H9 (cell line): ENCODE measurements at regions not wholly inside any gene's neighbourhood (a gene's known extent, or its start where the extent isn't known, plus 50 kb on each side); places are given as distances from the start of the nearest gene placed in this dataset.
A peak's percentile ranks its signal among the peaks of the same experiment; 100 is the strongest.

Experiments used
- DNase-seq: peaks from one replicate; pipeline ENCODE4 v3.0.0-alpha.2; 2017
- H2AFZ ChIP-seq: one replicate; pipeline ENCODE4 v1.6.1; 2013; ENCODE audit warnings: mild to moderate bottlenecking, low read length, control low read depth, moderate library complexity
- H2AK5ac ChIP-seq: 2 replicates; pipeline ENCODE4 v1.6.1; 2013; ENCODE audit warnings: low read length, control low read depth, mixed read lengths; ENCODE audit not compliant: insufficient read length
- H2BK120ac ChIP-seq: one replicate; pipeline ENCODE4 v1.6.1; 2013; ENCODE audit warnings: low read depth, mild to moderate bottlenecking, low read length, control low read depth, inconsistent platforms; ENCODE audit not compliant: poor library complexity, severe bottlenecking
- H2BK12ac ChIP-seq: 2 replicates; pipeline ENCODE4 v1.6.1; 2013; ENCODE audit warnings: low read length, control low read depth, mixed read lengths, low read depth; ENCODE audit not compliant: insufficient read length
- H2BK15ac ChIP-seq: 2 replicates; pipeline ENCODE4 v1.6.1; 2013; ENCODE audit warnings: low read depth, low read length, control low read depth
- H2BK20ac ChIP-seq: one replicate; pipeline ENCODE4 v1.6.1; 2013; ENCODE audit warnings: low read depth, mild to moderate bottlenecking, low read length, control low read depth, inconsistent platforms; ENCODE audit not compliant: poor library complexity, severe bottlenecking
- H2BK5ac ChIP-seq: 2 replicates; pipeline ENCODE4 v1.6.1; 2013; ENCODE audit warnings: low read length, control low read depth, mixed read lengths; ENCODE audit not compliant: insufficient read length
- H3K14ac ChIP-seq: 2 replicates; pipeline ENCODE4 v1.6.1; 2013; ENCODE audit warnings: low read length, control low read depth; ENCODE audit not compliant: insufficient read depth
- H3K18ac ChIP-seq: 2 replicates; pipeline ENCODE4 v1.6.1; 2013; ENCODE audit warnings: low read depth, mild to moderate bottlenecking, mixed read lengths, low read length, control low read depth; ENCODE audit not compliant: insufficient read length
- H3K23ac ChIP-seq: 2 replicates; pipeline ENCODE4 v1.6.1; 2013; ENCODE audit warnings: low read length, control low read depth, mixed read lengths, low read depth; ENCODE audit not compliant: insufficient read length
- H3K23me2 ChIP-seq: 2 replicates; pipeline ENCODE4 v1.6.1; 2013; ENCODE audit warnings: low read depth, mild to moderate bottlenecking, mixed read lengths, low read length, control low read depth; ENCODE audit not compliant: insufficient read length, poor library complexity, severe bottlenecking
- H3K27ac ChIP-seq: 2 replicates; pipeline ENCODE4 v1.5.1; 2013; ENCODE audit warnings: low read length, control low read depth, mixed read lengths, low read depth; ENCODE audit not compliant: insufficient read length
- H3K27me3 ChIP-seq: 2 replicates; pipeline ENCODE4 v1.6.1; 2013; ENCODE audit warnings: low read length, control low read depth, inconsistent platforms; ENCODE audit not compliant: insufficient read depth
- H3K4ac ChIP-seq: 2 replicates; pipeline ENCODE4 v1.6.1; 2013; ENCODE audit warnings: low read depth, mild to moderate bottlenecking, control low read depth, inconsistent platforms, low read length, moderate library complexity
- H3K4me1 ChIP-seq: 2 replicates; pipeline ENCODE4 v1.6.1; 2013; ENCODE audit warnings: low read length, control low read depth, inconsistent platforms; ENCODE audit not compliant: insufficient read depth
- H3K4me2 ChIP-seq: 2 replicates; pipeline ENCODE4 v1.6.1; 2013; ENCODE audit warnings: low read length, control low read depth, mixed read lengths; ENCODE audit not compliant: insufficient read length, insufficient read depth
- H3K56ac ChIP-seq: 2 replicates; pipeline ENCODE4 v1.6.1; 2013; ENCODE audit warnings: low read depth, mild to moderate bottlenecking, mixed read lengths, low read length, control low read depth; ENCODE audit not compliant: insufficient read length
- H3K79me1 ChIP-seq: 2 replicates; pipeline ENCODE4 v1.6.1; 2013; ENCODE audit warnings: low read depth, mild to moderate bottlenecking, moderate library complexity, low read length, control low read depth, inconsistent platforms; ENCODE audit not compliant: insufficient read depth, poor library complexity, severe bottlenecking
- H3K79me2 ChIP-seq: 2 replicates; pipeline ENCODE4 v1.6.1; 2013; ENCODE audit warnings: low read length, control low read depth, inconsistent platforms; ENCODE audit not compliant: insufficient read depth
- H3K9ac ChIP-seq: 2 replicates; pipeline ENCODE4 v1.6.1; 2013; ENCODE audit warnings: low read length, control low read depth, mixed read lengths; ENCODE audit not compliant: insufficient read length; ENCODE audit errors: extremely low read depth
- H3K9me3 ChIP-seq: one replicate; pipeline ENCODE4 v1.6.1; 2013; ENCODE audit warnings: low read depth, low read length, inconsistent platforms; ENCODE audit not compliant: control insufficient read depth
- H3T11ph ChIP-seq: one replicate; pipeline ENCODE4 v1.6.1; 2013; ENCODE audit warnings: mild to moderate bottlenecking, low read length, control low read depth, inconsistent platforms
- H4K20me1 ChIP-seq: one replicate; pipeline ENCODE4 v1.6.1; 2013; ENCODE audit not compliant: control insufficient read depth, insufficient read length, insufficient read depth
- H4K5ac ChIP-seq: 2 replicates; pipeline ENCODE4 v1.6.1; 2013; ENCODE audit warnings: low read depth, mild to moderate bottlenecking, mixed read lengths, low read length, control low read depth; ENCODE audit not compliant: insufficient read length
- H4K8ac ChIP-seq: replicated peaks from 2 replicates; pipeline ENCODE4 v1.6.1; 2013; ENCODE audit warnings: low read length, control low read depth, mixed read lengths, low read depth; ENCODE audit not compliant: insufficient read length
- H4K91ac ChIP-seq: 2 replicates; pipeline ENCODE4 v1.6.1; 2013; ENCODE audit warnings: low read depth, mild to moderate bottlenecking, moderate library complexity, mixed read lengths, low read length, control low read depth; ENCODE audit not compliant: insufficient read length
- H3K27ac Mint-ChIP-seq, 3 experiments: 2 replicates in 2 of 3; 3 replicates in 1 of 3; pipeline ENCODE4 v1.8.0; 2020 to 2021; ENCODE audit warnings: mixed read lengths in 3 of 3, mild to moderate bottlenecking in 1 of 3, moderate library complexity in 1 of 3
- H3K27me3 Mint-ChIP-seq: 2 replicates; pipeline ENCODE4 v1.8.0; 2021; ENCODE audit warnings: low read depth, mild to moderate bottlenecking, moderate library complexity, mixed read lengths
- H3K36me3 Mint-ChIP-seq, 3 experiments: 2 replicates in 2 of 3; 3 replicates in 1 of 3; pipeline ENCODE4 v1.8.0; 2020 to 2021; ENCODE audit warnings: low read depth in 3 of 3, mixed read lengths in 3 of 3; ENCODE audit not compliant: insufficient read depth in 1 of 3
- H3K4me1 Mint-ChIP-seq, 2 experiments: 2 replicates each; pipeline ENCODE4 v1.8.0; 2020; ENCODE audit warnings: mixed read lengths in 2 of 2
- H3K4me3 Mint-ChIP-seq, 2 experiments: 2 replicates in 1 of 2; 3 replicates in 1 of 2; pipeline ENCODE4 v1.8.0; 2020 to 2021; ENCODE audit warnings: mild to moderate bottlenecking in 2 of 2, mixed read lengths in 2 of 2, moderate library complexity in 1 of 2
- H3K9me3 Mint-ChIP-seq, 2 experiments: 2 replicates in 1 of 2; 3 replicates in 1 of 2; pipeline ENCODE4 v1.8.0; 2020; ENCODE audit warnings: mild to moderate bottlenecking in 2 of 2, mixed read lengths in 2 of 2, moderate library complexity in 1 of 2
- WGBS: extraction: QIAGEN DNeasy Blood & Tissue Kit; methylation state at CpG from one replicate; pipeline ENCODE4 v1.1.7; 2013; ENCODE audit warnings: missing lambda C conversion rate, low lambda C conversion rate, mixed read lengths; ENCODE audit not compliant: insufficient read length; ENCODE audit errors: extremely low coverage; 5-methylcytosine and 5-hydroxymethylcytosine counted together
- TF ChIP-seq, protein P1 (sequence below): fragments of 200-600 bp; sonication (generic); conservative IDR thresholded peaks from 3 replicates; pipeline ENCODE4 v1.8.0; 2021; ENCODE audit warnings: antibody characterized with exemption, mild to moderate bottlenecking

- no peak overlapping the region for H3K14ac ChIP-seq
- no peak overlapping the region for H3T11ph ChIP-seq
- no peak overlapping the region for H3K56ac ChIP-seq
- no peaks in the 10 kb centered on the region for H3K79me1 ChIP-seq
- no peak overlapping the region for H2BK15ac ChIP-seq
- no peak overlapping the region for H3K27ac ChIP-seq
- Mint-ChIP-seq H3K9me3 (no peaks in the 10 kb centered on the region; a peak in 1 of 5 replicates), H3K36me3 (no peaks in the 10 kb centered on the region; a peak in 1 of 7 replicates), H3K4me1 (peaks cover 6 to 7% of the 10 kb centered on the region in 2 experiments; a peak in 2 of 4 replicates), H3K27ac (no peak overlapping the region), H3K27me3 (no peaks in the 10 kb centered on the region), H3K4me3 (no peak overlapping the region; a peak in 1 of 5 replicates)
- no peak overlapping the region for H3K4ac ChIP-seq
- H3K4me1 ChIP-seq, result no peaks in the 10 kb centered on the region
- no peak overlapping the region for H2BK5ac ChIP-seq
- no peak overlapping the region for H3K4me2 ChIP-seq
- no peak overlapping the region for H3K9ac ChIP-seq
- no peaks in the 10 kb centered on the region for H3K27me3 ChIP-seq
- no peak overlapping the region for H3K23ac ChIP-seq
- no peaks in the 10 kb centered on the region for H3K23me2 ChIP-seq
- H2BK120ac ChIP-seq, result no peak overlapping the region
- no peak overlapping the region for H4K5ac ChIP-seq
- H2BK20ac ChIP-seq, result no peak overlapping the region
- H4K8ac ChIP-seq, result no peak overlapping the region
- no peak overlapping the region for H4K91ac ChIP-seq
- H3K18ac ChIP-seq, result no peak overlapping the region
- TF ChIP-seq, protein P1, sequence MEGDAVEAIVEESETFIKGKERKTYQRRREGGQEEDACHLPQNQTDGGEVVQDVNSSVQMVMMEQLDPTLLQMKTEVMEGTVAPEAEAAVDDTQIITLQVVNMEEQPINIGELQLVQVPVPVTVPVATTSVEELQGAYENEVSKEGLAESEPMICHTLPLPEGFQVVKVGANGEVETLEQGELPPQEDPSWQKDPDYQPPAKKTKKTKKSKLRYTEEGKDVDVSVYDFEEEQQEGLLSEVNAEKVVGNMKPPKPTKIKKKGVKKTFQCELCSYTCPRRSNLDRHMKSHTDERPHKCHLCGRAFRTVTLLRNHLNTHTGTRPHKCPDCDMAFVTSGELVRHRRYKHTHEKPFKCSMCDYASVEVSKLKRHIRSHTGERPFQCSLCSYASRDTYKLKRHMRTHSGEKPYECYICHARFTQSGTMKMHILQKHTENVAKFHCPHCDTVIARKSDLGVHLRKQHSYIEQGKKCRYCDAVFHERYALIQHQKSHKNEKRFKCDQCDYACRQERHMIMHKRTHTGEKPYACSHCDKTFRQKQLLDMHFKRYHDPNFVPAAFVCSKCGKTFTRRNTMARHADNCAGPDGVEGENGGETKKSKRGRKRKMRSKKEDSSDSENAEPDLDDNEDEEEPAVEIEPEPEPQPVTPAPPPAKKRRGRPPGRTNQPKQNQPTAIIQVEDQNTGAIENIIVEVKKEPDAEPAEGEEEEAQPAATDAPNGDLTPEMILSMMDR, result 0 out of 3 replicates have a peak, but pooled peaks have one; percentile 20
- no peak overlapping the region for H2BK12ac ChIP-seq
- H3K9me3 ChIP-seq, result no peaks in the 10 kb centered on the region
- no peaks in the 10 kb centered on the region for H3K79me2 ChIP-seq
- H2AK5ac ChIP-seq, result no peak overlapping the region
- WGBS, result no CpG with 5 or more reads among the region's 16 CpGs
- DNase-seq, result peak; percentile 90
- no peak overlapping the region for H2AFZ ChIP-seq
- no peaks in the 10 kb centered on the region for H4K20me1 ChIP-seq
Measured at GRCh38 chr4:36747277-36748129, 466.1 kb downstream of the DTHD1 start.
